H9 (cell line): ENCODE measurements at regions not wholly inside any gene's neighbourhood (a gene's known extent, or its start where the extent isn't known, plus 50 kb on each side); places are given as distances from the start of the nearest gene placed in this dataset.

Source experiments
- DNase-seq: peaks from one replicate; pipeline ENCODE4 v3.0.0-alpha.2; 2017
- H2AFZ ChIP-seq: one replicate; pipeline ENCODE4 v1.6.1; 2013; ENCODE audit warnings: mild to moderate bottlenecking, low read length, control low read depth, moderate library complexity
- H2AK5ac ChIP-seq: 2 replicates; pipeline ENCODE4 v1.6.1; 2013; ENCODE audit warnings: low read length, control low read depth, mixed read lengths; ENCODE audit not compliant: insufficient read length
- H2BK120ac ChIP-seq: one replicate; pipeline ENCODE4 v1.6.1; 2013; ENCODE audit warnings: low read depth, mild to moderate bottlenecking, low read length, control low read depth, inconsistent platforms; ENCODE audit not compliant: poor library complexity, severe bottlenecking
- H2BK12ac ChIP-seq: 2 replicates; pipeline ENCODE4 v1.6.1; 2013; ENCODE audit warnings: low read length, control low read depth, mixed read lengths, low read depth; ENCODE audit not compliant: insufficient read length
- H2BK15ac ChIP-seq: 2 replicates; pipeline ENCODE4 v1.6.1; 2013; ENCODE audit warnings: low read depth, low read length, control low read depth
- H2BK20ac ChIP-seq: one replicate; pipeline ENCODE4 v1.6.1; 2013; ENCODE audit warnings: low read depth, mild to moderate bottlenecking, low read length, control low read depth, inconsistent platforms; ENCODE audit not compliant: poor library complexity, severe bottlenecking
- H2BK5ac ChIP-seq: 2 replicates; pipeline ENCODE4 v1.6.1; 2013; ENCODE audit warnings: low read length, control low read depth, mixed read lengths; ENCODE audit not compliant: insufficient read length
- H3K14ac ChIP-seq: 2 replicates; pipeline ENCODE4 v1.6.1; 2013; ENCODE audit warnings: low read length, control low read depth; ENCODE audit not compliant: insufficient read depth
- H3K18ac ChIP-seq: 2 replicates; pipeline ENCODE4 v1.6.1; 2013; ENCODE audit warnings: low read depth, mild to moderate bottlenecking, mixed read lengths, low read length, control low read depth; ENCODE audit not compliant: insufficient read length
- H3K23ac ChIP-seq: 2 replicates; pipeline ENCODE4 v1.6.1; 2013; ENCODE audit warnings: low read length, control low read depth, mixed read lengths, low read depth; ENCODE audit not compliant: insufficient read length
- H3K23me2 ChIP-seq: 2 replicates; pipeline ENCODE4 v1.6.1; 2013; ENCODE audit warnings: low read depth, mild to moderate bottlenecking, mixed read lengths, low read length, control low read depth; ENCODE audit not compliant: insufficient read length, poor library complexity, severe bottlenecking
- H3K27ac ChIP-seq: 2 replicates; pipeline ENCODE4 v1.5.1; 2013; ENCODE audit warnings: low read length, control low read depth, mixed read lengths, low read depth; ENCODE audit not compliant: insufficient read length
- H3K27me3 ChIP-seq: 2 replicates; pipeline ENCODE4 v1.6.1; 2013; ENCODE audit warnings: low read length, control low read depth, inconsistent platforms; ENCODE audit not compliant: insufficient read depth
- H3K4ac ChIP-seq: 2 replicates; pipeline ENCODE4 v1.6.1; 2013; ENCODE audit warnings: low read depth, mild to moderate bottlenecking, control low read depth, inconsistent platforms, low read length, moderate library complexity
- H3K4me1 ChIP-seq: 2 replicates; pipeline ENCODE4 v1.6.1; 2013; ENCODE audit warnings: low read length, control low read depth, inconsistent platforms; ENCODE audit not compliant: insufficient read depth
- H3K4me2 ChIP-seq: 2 replicates; pipeline ENCODE4 v1.6.1; 2013; ENCODE audit warnings: low read length, control low read depth, mixed read lengths; ENCODE audit not compliant: insufficient read length, insufficient read depth
- H3K56ac ChIP-seq: 2 replicates; pipeline ENCODE4 v1.6.1; 2013; ENCODE audit warnings: low read depth, mild to moderate bottlenecking, mixed read lengths, low read length, control low read depth; ENCODE audit not compliant: insufficient read length
- H3K79me1 ChIP-seq: 2 replicates; pipeline ENCODE4 v1.6.1; 2013; ENCODE audit warnings: low read depth, mild to moderate bottlenecking, moderate library complexity, low read length, control low read depth, inconsistent platforms; ENCODE audit not compliant: insufficient read depth, poor library complexity, severe bottlenecking
- H3K79me2 ChIP-seq: 2 replicates; pipeline ENCODE4 v1.6.1; 2013; ENCODE audit warnings: low read length, control low read depth, inconsistent platforms; ENCODE audit not compliant: insufficient read depth
- H3K9ac ChIP-seq: 2 replicates; pipeline ENCODE4 v1.6.1; 2013; ENCODE audit warnings: low read length, control low read depth, mixed read lengths; ENCODE audit not compliant: insufficient read length; ENCODE audit errors: extremely low read depth
- H3K9me3 ChIP-seq: one replicate; pipeline ENCODE4 v1.6.1; 2013; ENCODE audit warnings: low read depth, low read length, inconsistent platforms; ENCODE audit not compliant: control insufficient read depth
- H3T11ph ChIP-seq: one replicate; pipeline ENCODE4 v1.6.1; 2013; ENCODE audit warnings: mild to moderate bottlenecking, low read length, control low read depth, inconsistent platforms
- H4K20me1 ChIP-seq: one replicate; pipeline ENCODE4 v1.6.1; 2013; ENCODE audit not compliant: control insufficient read depth, insufficient read length, insufficient read depth
- H4K5ac ChIP-seq: 2 replicates; pipeline ENCODE4 v1.6.1; 2013; ENCODE audit warnings: low read depth, mild to moderate bottlenecking, mixed read lengths, low read length, control low read depth; ENCODE audit not compliant: insufficient read length
- H4K8ac ChIP-seq: replicated peaks from 2 replicates; pipeline ENCODE4 v1.6.1; 2013; ENCODE audit warnings: low read length, control low read depth, mixed read lengths, low read depth; ENCODE audit not compliant: insufficient read length
- H4K91ac ChIP-seq: 2 replicates; pipeline ENCODE4 v1.6.1; 2013; ENCODE audit warnings: low read depth, mild to moderate bottlenecking, moderate library complexity, mixed read lengths, low read length, control low read depth; ENCODE audit not compliant: insufficient read length
- H3K27ac Mint-ChIP-seq, 3 experiments: 2 replicates in 2 of 3; 3 replicates in 1 of 3; pipeline ENCODE4 v1.8.0; 2020 to 2021; ENCODE audit warnings: mixed read lengths in 3 of 3, mild to moderate bottlenecking in 1 of 3, moderate library complexity in 1 of 3
- H3K27me3 Mint-ChIP-seq: 2 replicates; pipeline ENCODE4 v1.8.0; 2021; ENCODE audit warnings: low read depth, mild to moderate bottlenecking, moderate library complexity, mixed read lengths
- H3K36me3 Mint-ChIP-seq, 3 experiments: 2 replicates in 2 of 3; 3 replicates in 1 of 3; pipeline ENCODE4 v1.8.0; 2020 to 2021; ENCODE audit warnings: low read depth in 3 of 3, mixed read lengths in 3 of 3; ENCODE audit not compliant: insufficient read depth in 1 of 3
- H3K4me1 Mint-ChIP-seq, 2 experiments: 2 replicates each; pipeline ENCODE4 v1.8.0; 2020; ENCODE audit warnings: mixed read lengths in 2 of 2
- H3K4me3 Mint-ChIP-seq, 2 experiments: 2 replicates in 1 of 2; 3 replicates in 1 of 2; pipeline ENCODE4 v1.8.0; 2020 to 2021; ENCODE audit warnings: mild to moderate bottlenecking in 2 of 2, mixed read lengths in 2 of 2, moderate library complexity in 1 of 2
- H3K9me3 Mint-ChIP-seq, 2 experiments: 2 replicates in 1 of 2; 3 replicates in 1 of 2; pipeline ENCODE4 v1.8.0; 2020; ENCODE audit warnings: mild to moderate bottlenecking in 2 of 2, mixed read lengths in 2 of 2, moderate library complexity in 1 of 2
- WGBS: extraction: QIAGEN DNeasy Blood & Tissue Kit; methylation state at CpG from one replicate; pipeline ENCODE4 v1.1.7; 2013; ENCODE audit warnings: missing lambda C conversion rate, low lambda C conversion rate, mixed read lengths; ENCODE audit not compliant: insufficient read length; ENCODE audit errors: extremely low coverage; 5-methylcytosine and 5-hydroxymethylcytosine counted together
- TF ChIP-seq, protein P1 (sequence below): fragments of 200-600 bp; sonication (generic); conservative IDR thresholded peaks from 3 replicates; pipeline ENCODE4 v1.8.0; 2021; ENCODE audit warnings: antibody characterized with exemption, mild to moderate bottlenecking

DNA sequence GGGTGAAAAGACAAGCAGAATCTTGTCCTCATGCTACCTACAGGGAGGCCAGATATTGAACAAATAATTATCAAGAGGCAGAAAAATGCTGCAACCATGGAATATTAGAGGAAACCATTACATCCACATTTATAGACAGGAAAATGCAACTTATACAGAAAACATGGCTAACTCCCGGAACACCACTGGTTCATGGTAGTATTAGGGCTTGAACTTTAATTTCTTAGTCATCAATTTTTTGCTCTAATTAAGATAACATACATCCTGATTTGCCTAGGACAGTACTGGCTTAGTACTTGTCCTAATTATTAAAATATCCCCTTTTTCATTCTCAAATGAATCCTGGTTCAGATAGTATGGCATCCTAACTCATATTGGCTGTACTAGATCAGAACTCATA lies 76.3 kb upstream of the TGFBR2 start:
- Histone ChIP-seq H3K27ac (no peak overlapping the region), H3K79me2 (no peaks in the 10 kb centered on the region), H2BK120ac (no peak overlapping the region), H3K23me2 (no peaks in the 10 kb centered on the region), H3K9ac (no peak overlapping the region), H3K4ac (no peak overlapping the region), H2BK15ac (no peak overlapping the region), H3K4me2 (no peak overlapping the region), H2AFZ (no peak overlapping the region), H2BK12ac (no peak overlapping the region), H4K91ac (no peak overlapping the region), H4K8ac (no peak overlapping the region), H4K5ac (no peak overlapping the region), H3T11ph (no peak overlapping the region), H3K27me3 (no peaks in the 10 kb centered on the region), H4K20me1 (no peaks in the 10 kb centered on the region), H3K9me3 (no peaks in the 10 kb centered on the region), H3K79me1 (no peaks in the 10 kb centered on the region), H2BK5ac (no peak overlapping the region), H3K18ac (no peak overlapping the region), H2AK5ac (no peak overlapping the region), H2BK20ac (no peak overlapping the region), H3K56ac (no peak overlapping the region), H3K4me1 (no peaks in the 10 kb centered on the region), H3K23ac (no peak overlapping the region), H3K14ac (no peak overlapping the region)
- no CpG with 5 or more reads among the region's 1 CpG for WGBS
- Mint-ChIP-seq H3K27ac (no peak overlapping the region), H3K4me3 (no peak overlapping the region), H3K36me3 (no peaks in the 10 kb centered on the region), H3K27me3 (no peaks in the 10 kb centered on the region), H3K4me1 (no peaks in the 10 kb centered on the region), H3K9me3 (peaks cover 0 to 2% of the 10 kb centered on the region in 2 experiments; a peak in 1 of 5 replicates)
- DNase-seq = no peak
- TF ChIP-seq, protein P1, sequence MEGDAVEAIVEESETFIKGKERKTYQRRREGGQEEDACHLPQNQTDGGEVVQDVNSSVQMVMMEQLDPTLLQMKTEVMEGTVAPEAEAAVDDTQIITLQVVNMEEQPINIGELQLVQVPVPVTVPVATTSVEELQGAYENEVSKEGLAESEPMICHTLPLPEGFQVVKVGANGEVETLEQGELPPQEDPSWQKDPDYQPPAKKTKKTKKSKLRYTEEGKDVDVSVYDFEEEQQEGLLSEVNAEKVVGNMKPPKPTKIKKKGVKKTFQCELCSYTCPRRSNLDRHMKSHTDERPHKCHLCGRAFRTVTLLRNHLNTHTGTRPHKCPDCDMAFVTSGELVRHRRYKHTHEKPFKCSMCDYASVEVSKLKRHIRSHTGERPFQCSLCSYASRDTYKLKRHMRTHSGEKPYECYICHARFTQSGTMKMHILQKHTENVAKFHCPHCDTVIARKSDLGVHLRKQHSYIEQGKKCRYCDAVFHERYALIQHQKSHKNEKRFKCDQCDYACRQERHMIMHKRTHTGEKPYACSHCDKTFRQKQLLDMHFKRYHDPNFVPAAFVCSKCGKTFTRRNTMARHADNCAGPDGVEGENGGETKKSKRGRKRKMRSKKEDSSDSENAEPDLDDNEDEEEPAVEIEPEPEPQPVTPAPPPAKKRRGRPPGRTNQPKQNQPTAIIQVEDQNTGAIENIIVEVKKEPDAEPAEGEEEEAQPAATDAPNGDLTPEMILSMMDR = no peak
